ENCODE measurements at regions not wholly inside any gene's neighbourhood (a gene's known extent, or its start where the extent isn't known, plus 50 kb on each side); places are given as distances from the start of the nearest gene placed in this dataset.

- intact Hi-C loops (cut with DNase I; ENCODE audit: low total_unique reads) = no loop called here
- Histone ChIP-seq H3K4me1 (no peaks in the 10 kb centered on the region), H3K4me3 (no peak overlapping the region), H3K27ac (no peak overlapping the region), H3K27me3 (no peaks in the 10 kb centered on the region), H3K36me3 (ENCODE audit: low read depth, missing control alignments) (no peaks in the 10 kb centered on the region), H3K9me3 (no peaks in the 10 kb centered on the region)
- TF ChIP-seq POLR2A (IDR thresholded peaks at IDR 0.05) (no peak), CTCF (IDR thresholded peaks at IDR 0.05) (no peak)
- DNase-seq = no peak
- 86 to 90% methylated on average over 2 of the region's 2 CpGs for WGBS, 2 donors
Measured at GRCh38 chr3:31147550-31147949, 253.1 kb upstream of the GADL1 start.

- DNase-seq = no peak
- WGBS, 2 donors = 89 to 93% methylated on average over 8 of the region's 8 CpGs
- no peak for TF ChIP-seq CTCF (IDR thresholded peaks at IDR 0.05)
- no peak for TF ChIP-seq POLR2A (IDR thresholded peaks at IDR 0.05)
- Histone ChIP-seq H3K27ac (no peak overlapping the region), H3K4me3 (no peak overlapping the region), H3K27me3 (no peaks in the 10 kb centered on the region), H3K4me1 (no peaks in the 10 kb centered on the region), H3K36me3 (ENCODE audit: low read depth, missing control alignments) (no peaks in the 10 kb centered on the region), H3K9me3 (no peaks in the 10 kb centered on the region)
- intact Hi-C loops (cut with DNase I; ENCODE audit: low total_unique reads) = no loop called here
Measured at GRCh38 chr3:31157047-31157694, 262.7 kb upstream of the GADL1 start.

- 96% methylated on average over 3 of the region's 3 CpGs for WGBS, 2 donors
- TF ChIP-seq POLR2A (IDR thresholded peaks at IDR 0.05) = no peak
- no peak for TF ChIP-seq CTCF (IDR thresholded peaks at IDR 0.05)
- no peak overlapping the region for H3K27ac ChIP-seq
- no peak for DNase-seq
- H3K9me3 ChIP-seq = no peaks in the 10 kb centered on the region
- no peaks in the 10 kb centered on the region for H3K4me1 ChIP-seq
- intact Hi-C loops (cut with DNase I; ENCODE audit: low total_unique reads) = no loop called here
- H3K36me3 ChIP-seq (ENCODE audit: low read depth, missing control alignments) = no peaks in the 10 kb centered on the region
- no peaks in the 10 kb centered on the region for H3K27me3 ChIP-seq
- no peak overlapping the region for H3K4me3 ChIP-seq
Measured at GRCh38 chr3:31157893-31158620, 263.6 kb upstream of the GADL1 start.

DNA sequence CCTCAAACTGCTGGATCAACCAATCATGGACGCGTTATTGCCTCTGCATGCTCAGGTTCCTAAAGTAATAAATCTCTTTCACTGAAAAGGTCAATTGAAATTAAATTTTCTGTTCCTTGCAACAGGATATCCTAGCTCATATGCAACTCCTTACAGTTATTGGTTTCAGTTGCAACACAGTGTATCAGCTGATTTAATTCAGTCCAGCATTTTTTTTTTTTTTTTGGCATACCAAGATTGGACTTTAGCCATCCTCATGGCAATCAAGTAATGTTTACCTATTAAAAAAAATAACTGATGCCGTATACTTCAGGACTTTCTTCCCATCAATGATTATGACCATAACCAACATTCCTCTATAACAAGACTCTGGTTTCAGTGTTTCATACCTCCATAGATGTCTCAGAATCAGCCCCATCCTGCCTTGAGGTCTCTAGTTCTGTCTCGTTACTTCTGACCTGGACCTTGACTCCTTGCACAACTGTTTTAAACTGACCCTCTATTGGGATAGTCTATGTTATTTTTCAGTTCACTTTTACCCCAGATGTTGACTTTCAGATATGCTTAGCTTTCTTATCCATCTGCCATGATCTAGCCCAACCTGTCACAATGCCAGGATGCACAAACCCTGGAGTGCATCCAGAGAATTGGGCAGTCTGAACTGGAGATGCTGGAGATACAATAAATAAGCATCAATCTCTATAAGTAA, 265.0 kb upstream of the GADL1 start:
- intact Hi-C loops (cut with DNase I; ENCODE audit: low total_unique reads) = no loop called here
- TF ChIP-seq POLR2A (IDR thresholded peaks at IDR 0.05) (no peak), CTCF (IDR thresholded peaks at IDR 0.05) (no peak)
- no peaks in the 10 kb centered on the region for H3K4me1 ChIP-seq
- H3K27me3 ChIP-seq = no peaks in the 10 kb centered on the region
- no peaks in the 10 kb centered on the region for H3K36me3 ChIP-seq (ENCODE audit: low read depth, missing control alignments)
- DNase-seq = no peak
- H3K4me3 ChIP-seq = no peak overlapping the region
- H3K9me3 ChIP-seq = no peaks in the 10 kb centered on the region
- no peak overlapping the region for H3K27ac ChIP-seq
- 89 to 93% methylated on average over 4 of the region's 4 CpGs for WGBS, 2 donors
